Fibroblast of lung (primary cell): ENCODE measurements at regions not wholly inside any gene's neighbourhood (a gene's known extent, or its start where the extent isn't known, plus 50 kb on each side); places are given as distances from the start of the nearest gene placed in this dataset.

ENCODE experiments used
- DNase-seq, 2 donors: peaks; one replicate each; pipeline versions ENCODE4 v3.0.0 to v3.0.0-alpha.2; 2010; ENCODE audit warnings: low read depth in 2 of 2
- H2AFZ ChIP-seq: 2 replicates; pipeline ENCODE4 v1.5.1; 2012; ENCODE audit warnings: low read length, control low read depth, inconsistent platforms
- H3K27ac ChIP-seq: 2 replicates; pipeline ENCODE4 v1.5.1; 2011; ENCODE audit warnings: low read length, control low read depth; ENCODE audit not compliant: insufficient read depth
- H3K27me3 ChIP-seq: 2 replicates; pipeline ENCODE4 v1.5.1; 2011; ENCODE audit warnings: mild to moderate bottlenecking, low read length; ENCODE audit not compliant: control insufficient read depth, insufficient read depth
- H3K36me3 ChIP-seq: 2 replicates; pipeline ENCODE4 v1.5.1; 2011; ENCODE audit warnings: low read length; ENCODE audit not compliant: control insufficient read depth, insufficient read depth
- H3K4me1 ChIP-seq: 2 replicates; pipeline ENCODE4 v1.5.1; 2011; ENCODE audit warnings: low read length; ENCODE audit not compliant: control insufficient read depth, insufficient read depth; ENCODE audit errors: extremely low read depth
- H3K4me2 ChIP-seq: 2 replicates; pipeline ENCODE4 v1.5.1; 2011; ENCODE audit warnings: low read length, control low read depth; ENCODE audit not compliant: insufficient read depth; ENCODE audit errors: extremely low read depth
- H3K4me3 ChIP-seq, 4 experiments: fragments of 200-600 bp in 1 of 4; sonication (generic) in 1 of 4; replicated peaks in 1 of 4; 2 replicates each; pipeline ENCODE4 v1.5.1; 2011 to 2016; ENCODE audit warnings: low read length in 4 of 4, low read depth in 3 of 4, mild to moderate bottlenecking in 3 of 4, control low read depth in 2 of 4, inconsistent platforms in 1 of 4, mixed read lengths in 1 of 4; ENCODE audit not compliant: insufficient read depth in 1 of 4; ENCODE audit errors: control extremely low read depth in 1 of 4
- H3K79me2 ChIP-seq: 2 replicates; pipeline ENCODE4 v1.5.1; 2012; ENCODE audit warnings: mild to moderate bottlenecking, low read length, inconsistent platforms; ENCODE audit not compliant: control insufficient read depth, insufficient read depth
- H3K9ac ChIP-seq: 2 replicates; pipeline ENCODE4 v1.5.1; 2011; ENCODE audit warnings: mild to moderate bottlenecking, low read length, control low read depth; ENCODE audit not compliant: insufficient read depth
- H3K9me3 ChIP-seq: 2 replicates; pipeline ENCODE4 v1.5.1; 2012; ENCODE audit warnings: low read depth, low read length; ENCODE audit not compliant: control insufficient read depth, insufficient read depth
- H4K20me1 ChIP-seq: 2 replicates; pipeline ENCODE4 v1.5.1; 2011; ENCODE audit warnings: low read length; ENCODE audit not compliant: control insufficient read depth, insufficient read depth; ENCODE audit errors: extremely low read depth
- EZH2 ChIP-seq: IDR thresholded peaks from 2 replicates; pipeline ENCODE4 v1.5.1; 2012; ENCODE audit warnings: low read length, control low read depth, mild to moderate bottlenecking; ENCODE audit errors: missing control alignments
- TF ChIP-seq, protein P1 (sequence below), 2 donors: IDR thresholded peaks in 1 of 2; conservative IDR thresholded peaks in 1 of 2; 1 replicate in 1 of 2; 2 replicates in 1 of 2; pipeline ENCODE4 v1.5.1; 2011 to 2012; ENCODE audit warnings: low read length in 2 of 2, control low read depth in 1 of 2, inconsistent platforms in 1 of 2, low read depth in 1 of 2, mild to moderate bottlenecking in 1 of 2

DNA sequence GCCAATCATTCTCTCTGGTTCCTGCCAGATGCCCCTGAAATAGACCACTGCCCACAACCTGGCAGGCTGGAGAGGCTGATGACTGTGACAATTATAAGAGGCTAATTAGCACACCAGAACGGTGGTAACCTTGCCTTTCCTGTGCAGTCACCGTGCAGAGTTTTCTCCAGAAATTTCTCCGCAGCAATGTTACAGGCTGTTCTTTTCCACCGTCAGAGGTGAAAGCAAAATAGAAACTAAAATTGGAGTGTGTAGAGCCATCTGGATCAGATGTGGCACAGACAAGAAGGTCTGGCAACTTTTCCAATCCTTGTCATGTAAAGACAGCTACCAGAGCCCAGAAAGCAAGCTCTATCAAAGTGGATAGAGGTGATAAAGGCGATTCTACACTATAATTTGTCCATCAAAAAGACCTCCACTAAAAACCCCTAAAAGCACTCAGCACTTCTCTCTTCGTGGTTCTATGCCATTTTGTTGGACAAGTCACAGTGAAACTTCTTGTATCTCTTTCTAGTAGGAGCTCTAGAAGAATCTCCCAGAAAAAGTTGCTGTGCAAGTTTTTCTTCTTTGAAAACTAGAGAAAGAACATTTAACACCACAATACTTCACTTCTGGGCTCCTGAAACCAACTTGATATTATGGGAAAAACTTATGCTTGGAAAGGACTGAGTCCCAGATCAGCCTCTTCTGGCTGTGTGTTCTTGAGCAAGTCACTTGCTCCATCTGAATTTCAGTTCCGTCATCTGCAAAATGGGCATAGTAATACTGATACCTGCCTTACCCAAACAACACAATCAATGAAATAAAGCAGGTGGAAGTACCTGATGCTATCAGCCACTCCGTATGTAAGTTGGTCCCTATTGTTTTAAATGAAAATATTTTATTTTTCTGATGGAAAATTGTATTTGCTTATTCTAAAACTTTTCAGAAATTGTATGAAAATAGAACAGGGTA is 295.6 kb upstream of the DLGAP1 start:
- Histone ChIP-seq H3K79me2 (no peaks in the 10 kb centered on the region), H3K36me3 (no peaks in the 10 kb centered on the region), H3K9ac (no peak overlapping the region), H4K20me1 (no peaks in the 10 kb centered on the region), H3K27ac (no peak overlapping the region), H3K4me3 (no peak overlapping the region), H3K4me1 (no peaks in the 10 kb centered on the region), H3K4me2 (no peak overlapping the region), H3K9me3 (no peaks in the 10 kb centered on the region), H2AFZ (no peak overlapping the region), H3K27me3 (no peaks in the 10 kb centered on the region)
- no peak for TF ChIP-seq EZH2
- TF ChIP-seq, protein P1, sequence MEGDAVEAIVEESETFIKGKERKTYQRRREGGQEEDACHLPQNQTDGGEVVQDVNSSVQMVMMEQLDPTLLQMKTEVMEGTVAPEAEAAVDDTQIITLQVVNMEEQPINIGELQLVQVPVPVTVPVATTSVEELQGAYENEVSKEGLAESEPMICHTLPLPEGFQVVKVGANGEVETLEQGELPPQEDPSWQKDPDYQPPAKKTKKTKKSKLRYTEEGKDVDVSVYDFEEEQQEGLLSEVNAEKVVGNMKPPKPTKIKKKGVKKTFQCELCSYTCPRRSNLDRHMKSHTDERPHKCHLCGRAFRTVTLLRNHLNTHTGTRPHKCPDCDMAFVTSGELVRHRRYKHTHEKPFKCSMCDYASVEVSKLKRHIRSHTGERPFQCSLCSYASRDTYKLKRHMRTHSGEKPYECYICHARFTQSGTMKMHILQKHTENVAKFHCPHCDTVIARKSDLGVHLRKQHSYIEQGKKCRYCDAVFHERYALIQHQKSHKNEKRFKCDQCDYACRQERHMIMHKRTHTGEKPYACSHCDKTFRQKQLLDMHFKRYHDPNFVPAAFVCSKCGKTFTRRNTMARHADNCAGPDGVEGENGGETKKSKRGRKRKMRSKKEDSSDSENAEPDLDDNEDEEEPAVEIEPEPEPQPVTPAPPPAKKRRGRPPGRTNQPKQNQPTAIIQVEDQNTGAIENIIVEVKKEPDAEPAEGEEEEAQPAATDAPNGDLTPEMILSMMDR (conservative IDR thresholded peaks at IDR 0.05 in 1 of 2, IDR thresholded peaks at IDR 0.05 in 1 of 2; ENCODE audit: low read depth in 1 of 2, low read length in 2 of 2): no peak
- no peak for DNase-seq

DNA sequence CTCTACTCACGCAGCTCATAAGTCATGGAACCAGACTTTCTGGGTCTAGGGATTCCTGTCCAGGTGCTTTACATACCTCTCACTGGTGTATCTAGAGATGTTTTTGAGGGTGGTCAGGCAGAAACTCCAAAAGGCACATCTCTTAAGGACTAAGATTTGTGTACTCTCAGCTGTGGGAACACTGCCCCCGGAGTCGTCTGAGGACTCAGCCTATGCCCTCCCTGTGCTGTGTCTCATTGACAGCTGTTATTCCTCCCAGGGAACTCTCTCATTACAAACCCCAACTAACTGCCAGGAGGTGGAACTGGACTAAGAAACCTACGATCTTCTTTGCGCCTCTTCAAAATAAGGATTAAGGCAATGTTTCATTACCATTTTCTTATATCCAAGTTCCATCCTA is 293.9 kb upstream of the DLGAP1 start:
- Histone ChIP-seq H3K4me2 (no peak overlapping the region), H3K79me2 (no peaks in the 10 kb centered on the region), H3K4me3 (no peak overlapping the region), H3K36me3 (no peaks in the 10 kb centered on the region), H3K27ac (no peak overlapping the region), H3K4me1 (no peaks in the 10 kb centered on the region), H2AFZ (no peak overlapping the region), H3K9me3 (no peaks in the 10 kb centered on the region), H3K27me3 (no peaks in the 10 kb centered on the region), H4K20me1 (no peaks in the 10 kb centered on the region), H3K9ac (no peak overlapping the region)
- DNase-seq: no peak
- no peak for TF ChIP-seq EZH2
- TF ChIP-seq, protein P1 (conservative IDR thresholded peaks at IDR 0.05 in 1 of 2, IDR thresholded peaks at IDR 0.05 in 1 of 2; ENCODE audit: low read depth in 1 of 2, low read length in 2 of 2): no peak

DNA sequence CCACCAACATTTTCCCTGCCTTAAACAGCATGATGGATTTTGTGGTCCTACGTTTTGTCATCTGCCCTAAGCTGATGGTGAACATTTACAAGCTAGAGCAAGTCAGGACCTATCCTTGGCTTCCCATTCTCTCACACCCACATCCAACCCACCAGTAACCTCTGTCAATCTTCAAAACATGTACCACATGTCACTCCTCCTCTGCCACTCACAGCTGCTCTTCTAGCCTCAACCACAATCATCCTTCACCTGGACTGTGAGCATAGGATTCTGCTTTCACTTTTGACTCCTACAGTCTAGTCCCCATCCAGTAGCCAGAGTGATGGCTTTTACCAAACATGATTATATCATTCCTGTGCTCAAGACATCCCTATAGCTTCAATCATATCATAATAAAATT is 279.8 kb upstream of the DLGAP1 start:
- no peaks in the 10 kb centered on the region for H3K9me3 ChIP-seq
- no peak overlapping the region for H3K9ac ChIP-seq

More for the DNA sequence above, 279.8 kb upstream of the DLGAP1 start:
- H3K4me1 ChIP-seq: no peaks in the 10 kb centered on the region
- no peaks in the 10 kb centered on the region for H3K27me3 ChIP-seq
- no peaks in the 10 kb centered on the region for H4K20me1 ChIP-seq
- no peak overlapping the region for H2AFZ ChIP-seq
- no peak overlapping the region for H3K4me2 ChIP-seq
- no peaks in the 10 kb centered on the region for H3K36me3 ChIP-seq
- no peak overlapping the region for H3K27ac ChIP-seq
- no peak for DNase-seq
- no peak overlapping the region for H3K4me3 ChIP-seq
- H3K79me2 ChIP-seq: no peaks in the 10 kb centered on the region
- no peak for TF ChIP-seq EZH2
- TF ChIP-seq, protein P1 (conservative IDR thresholded peaks at IDR 0.05 in 1 of 2, IDR thresholded peaks at IDR 0.05 in 1 of 2; ENCODE audit: low read depth in 1 of 2, low read length in 2 of 2): no peak
